OCI-LY1 (cell line): ENCODE measurements at regions not wholly inside any gene's neighbourhood (a gene's known extent, or its start where the extent isn't known, plus 50 kb on each side); places are given as distances from the start of the nearest gene placed in this dataset.

Source experiments
- H2AFZ ChIP-seq: fragments of 200-600 bp; sonication (generic), shearing (Covaris generic); 2 replicates; pipeline ENCODE4 v1.6.0; 2014; ENCODE audit warnings: antibody characterized with exemption, mild to moderate bottlenecking, low read length
- H3F3A ChIP-seq: fragments of 200-600 bp; sonication (generic), shearing (Covaris generic); 2 replicates; pipeline ENCODE4 v1.6.0; 2014; ENCODE audit warnings: mild to moderate bottlenecking, antibody characterized with exemption, low read length, moderate library complexity; ENCODE audit not compliant: insufficient read depth
- H3K27ac ChIP-seq: fragments of 200-600 bp; sonication (generic); 2 replicates; pipeline ENCODE4 v1.5.1; 2014; ENCODE audit warnings: low read length, mixed run types, mild to moderate bottlenecking, low read depth; ENCODE audit not compliant: poor library complexity, severe bottlenecking
- H3K27me3 ChIP-seq: fragments of 200-600 bp; sonication (generic); 2 replicates; pipeline ENCODE4 v1.6.0; 2014; ENCODE audit warnings: antibody characterized with exemption, mild to moderate bottlenecking, low read length, moderate library complexity; ENCODE audit not compliant: insufficient read depth
- H3K36me3 ChIP-seq: fragments of 200-600 bp; sonication (generic); 2 replicates; pipeline ENCODE4 v1.6.1; 2014; ENCODE audit warnings: mild to moderate bottlenecking, antibody characterized with exemption, low read length, moderate library complexity, mixed read lengths; ENCODE audit not compliant: insufficient read depth
- H3K4me1 ChIP-seq: fragments of 200-600 bp; sonication (generic); 2 replicates; pipeline ENCODE4 v1.5.1; 2014; ENCODE audit warnings: mild to moderate bottlenecking, low read length, moderate library complexity; ENCODE audit not compliant: insufficient read depth, severe bottlenecking
- H3K4me2 ChIP-seq: fragments of 200-600 bp; sonication (generic), shearing (Covaris generic); 2 replicates; pipeline ENCODE4 v1.6.1; 2014; ENCODE audit warnings: low read length
- H3K4me3 ChIP-seq: fragments of 200-600 bp; sonication (generic); 2 replicates; pipeline ENCODE4 v1.5.1; 2014; ENCODE audit warnings: low read length, low read depth, mild to moderate bottlenecking, mixed read lengths; ENCODE audit not compliant: poor library complexity, severe bottlenecking
- H3K79me2 ChIP-seq: fragments of 200-600 bp; shearing (Covaris generic); 2 replicates; pipeline ENCODE4 v1.6.1; 2016; ENCODE audit warnings: mixed run types, low read length, mixed read lengths; ENCODE audit not compliant: insufficient read depth
- H3K9ac ChIP-seq: fragments of 200-600 bp; sonication (generic), shearing (Covaris generic); 2 replicates; pipeline ENCODE4 v1.6.1; 2014; ENCODE audit warnings: mild to moderate bottlenecking, low read length, mixed read lengths
- H3K9me2 ChIP-seq: fragments of 200-600 bp; sonication (generic), shearing (Covaris generic); 2 replicates; pipeline ENCODE4 v1.6.1; 2014; ENCODE audit warnings: low read depth, mild to moderate bottlenecking, low read length, mixed read lengths
- H3K9me3 ChIP-seq: fragments of 200-600 bp; shearing (Covaris generic); 2 replicates; pipeline ENCODE4 v1.6.1; 2014; ENCODE audit warnings: low read length, mixed read lengths
- H4K20me1 ChIP-seq: fragments of 200-600 bp; sonication (generic), shearing (Covaris generic); 2 replicates; pipeline ENCODE4 v1.6.0; 2016; ENCODE audit warnings: mild to moderate bottlenecking, low read length; ENCODE audit not compliant: insufficient read depth
- CTCF ChIP-seq: fragments of 200-600 bp; sonication (generic), shearing (Covaris generic); IDR thresholded peaks from 2 replicates; pipeline ENCODE4 v1.5.1; 2017; ENCODE audit warnings: mild to moderate bottlenecking, antibody characterized with exemption, low read length, moderate library complexity, mixed read lengths
- EZH2 ChIP-seq: fragments of 200-600 bp; sonication (generic), shearing (Covaris generic); IDR thresholded peaks from 2 replicates; pipeline ENCODE4 v1.8.0; 2017; ENCODE audit warnings: borderline replicate concordance, mixed run types, mild to moderate bottlenecking, antibody characterized with exemption, low read length, moderate library complexity, mixed read lengths

- Histone ChIP-seq H3K79me2 (no peaks in the 10 kb centered on the region), H3K27ac (no peak overlapping the region), H4K20me1 (no peaks in the 10 kb centered on the region), H3K9me2 (no peaks in the 10 kb centered on the region), H3K4me1 (no peaks in the 10 kb centered on the region), H3K9me3 (no peaks in the 10 kb centered on the region), H3K4me2 (no peak overlapping the region), H2AFZ (no peak overlapping the region), H3K36me3 (no peaks in the 10 kb centered on the region), H3F3A (no peaks in the 10 kb centered on the region), H3K4me3 (no peak overlapping the region), H3K27me3 (no peaks in the 10 kb centered on the region), H3K9ac (no peak overlapping the region)
- TF ChIP-seq EZH2 (no peak), CTCF (no peak)
Measured at GRCh38 chr13:110056640-110057039, 250.3 kb downstream of the COL4A1 start.

GRCh38 chr13:110055089-110055488, 251.9 kb downstream of the COL4A1 start:
- Histone ChIP-seq H3K36me3 (no peaks in the 10 kb centered on the region), H3K9me2 (no peaks in the 10 kb centered on the region), H3F3A (no peaks in the 10 kb centered on the region), H3K27me3 (no peaks in the 10 kb centered on the region), H3K4me1 (no peaks in the 10 kb centered on the region), H3K4me2 (no peak overlapping the region), H4K20me1 (no peaks in the 10 kb centered on the region), H3K9ac (no peak overlapping the region), H3K79me2 (no peaks in the 10 kb centered on the region), H3K4me3 (no peak overlapping the region), H3K27ac (no peak overlapping the region), H3K9me3 (no peaks in the 10 kb centered on the region), H2AFZ (no peak overlapping the region)
- TF ChIP-seq CTCF (no peak), EZH2 (no peak)

- Histone ChIP-seq H3K36me3 (no peaks in the 10 kb centered on the region), H3K4me2 (no peak overlapping the region), H3K79me2 (no peaks in the 10 kb centered on the region), H3F3A (no peaks in the 10 kb centered on the region), H3K4me1 (no peaks in the 10 kb centered on the region), H4K20me1 (no peaks in the 10 kb centered on the region), H3K27ac (no peak overlapping the region), H2AFZ (no peak overlapping the region), H3K9me2 (no peaks in the 10 kb centered on the region), H3K9me3 (no peaks in the 10 kb centered on the region), H3K9ac (no peak overlapping the region), H3K4me3 (no peak overlapping the region), H3K27me3 (no peaks in the 10 kb centered on the region)
- TF ChIP-seq CTCF (no peak), EZH2 (no peak)
Measured at GRCh38 chr13:110054041-110054440, 252.9 kb downstream of the COL4A1 start.
